DND-41 (cell line): ENCODE measurements at regions not wholly inside any gene's neighbourhood (a gene's known extent, or its start where the extent isn't known, plus 50 kb on each side); places are given as distances from the start of the nearest gene placed in this dataset.

ENCODE experiments used
- ATAC-seq: fragments of 200-7000 bp; cut with Tn5 transposase; 3 replicates; pipeline ENCODE4 v1.9.1; 2021; ENCODE audit warnings: low read depth; ENCODE audit not compliant: insufficient read depth
- DNase-seq: peaks from one replicate; pipeline ENCODE4 v3.0.0-alpha.2; 2020
- H2AFZ ChIP-seq: 2 replicates; pipeline ENCODE4 v1.6.0; 2012; ENCODE audit warnings: low read depth, low read length
- H3K27ac ChIP-seq: 2 replicates; pipeline ENCODE4 v1.5.1; 2012; ENCODE audit warnings: low read length, inconsistent platforms
- H3K27me3 ChIP-seq: fragments of 200-600 bp; sonication (generic); 2 replicates; pipeline ENCODE4 v1.6.0; 2012; ENCODE audit warnings: low read length, mild to moderate bottlenecking, inconsistent platforms; ENCODE audit not compliant: insufficient read depth, poor library complexity
- H3K36me3 ChIP-seq: 2 replicates; pipeline ENCODE4 v1.5.1; 2012; ENCODE audit warnings: low read length, inconsistent platforms; ENCODE audit not compliant: insufficient read depth
- H3K4me1 ChIP-seq: 2 replicates; pipeline ENCODE4 v1.5.1; 2012; ENCODE audit warnings: mild to moderate bottlenecking, low read length; ENCODE audit not compliant: insufficient read depth
- H3K4me2 ChIP-seq: 2 replicates; pipeline ENCODE4 v1.6.0; 2012; ENCODE audit warnings: mild to moderate bottlenecking, moderate library complexity, low read length, inconsistent platforms; ENCODE audit not compliant: insufficient read depth
- H3K4me3 ChIP-seq, 2 experiments: fragments of 200-600 bp in 1 of 2; shearing (Covaris generic) in 1 of 2; 2 replicates each; pipeline ENCODE4 v1.5.1; 2012 to 2016; ENCODE audit warnings: inconsistent platforms in 2 of 2, low read length in 2 of 2, mild to moderate bottlenecking in 2 of 2, low read depth in 1 of 2, moderate library complexity in 1 of 2
- H3K79me2 ChIP-seq: 2 replicates; pipeline ENCODE4 v1.6.0; 2012; ENCODE audit warnings: low read length, inconsistent platforms; ENCODE audit not compliant: insufficient read depth
- H3K9ac ChIP-seq: 2 replicates; pipeline ENCODE4 v1.6.0; 2012; ENCODE audit warnings: low read depth, mild to moderate bottlenecking, inconsistent platforms, low read length, moderate library complexity
- H3K9me3 ChIP-seq: 2 replicates; pipeline ENCODE4 v1.5.1; 2012; ENCODE audit warnings: low read length, moderate library complexity, mild to moderate bottlenecking, inconsistent platforms; ENCODE audit not compliant: insufficient read depth, severe bottlenecking
- H4K20me1 ChIP-seq: 2 replicates; pipeline ENCODE4 v1.6.0; 2012; ENCODE audit warnings: low read length; ENCODE audit not compliant: insufficient read depth
- EZH2 ChIP-seq: IDR thresholded peaks from 3 replicates; pipeline ENCODE4 v1.6.1; 2012; ENCODE audit warnings: borderline replicate concordance, low read depth, mild to moderate bottlenecking, moderate library complexity, low read length, inconsistent platforms; ENCODE audit not compliant: severe bottlenecking
- TF ChIP-seq, protein P1 (sequence below): IDR thresholded peaks from 2 replicates; pipeline ENCODE4 v1.5.1; 2012; ENCODE audit warnings: borderline replicate concordance, low read length, moderate library complexity, mild to moderate bottlenecking; ENCODE audit not compliant: poor library complexity, severe bottlenecking; ENCODE audit errors: extremely low read depth

DNA sequence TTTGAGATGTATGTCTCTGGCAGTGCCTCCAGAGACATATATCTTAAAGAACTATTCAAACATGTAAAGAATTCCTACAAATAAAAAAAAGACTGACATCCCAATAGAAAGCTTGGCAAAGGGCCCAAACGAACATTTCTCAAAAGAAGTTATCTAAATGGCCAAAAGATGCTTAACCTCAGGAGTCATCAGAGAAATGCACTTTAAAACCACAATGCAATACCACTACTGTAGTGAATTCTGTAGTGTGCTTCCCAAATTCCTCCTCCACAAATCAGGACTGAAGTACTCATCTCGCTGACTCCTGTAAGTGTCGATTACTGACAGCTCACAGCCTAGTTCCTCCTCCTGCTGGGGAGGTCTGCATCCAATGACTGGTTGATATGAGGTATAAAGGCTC is 129.0 kb upstream of the MAMLD1 start:
- TF ChIP-seq, protein P1, sequence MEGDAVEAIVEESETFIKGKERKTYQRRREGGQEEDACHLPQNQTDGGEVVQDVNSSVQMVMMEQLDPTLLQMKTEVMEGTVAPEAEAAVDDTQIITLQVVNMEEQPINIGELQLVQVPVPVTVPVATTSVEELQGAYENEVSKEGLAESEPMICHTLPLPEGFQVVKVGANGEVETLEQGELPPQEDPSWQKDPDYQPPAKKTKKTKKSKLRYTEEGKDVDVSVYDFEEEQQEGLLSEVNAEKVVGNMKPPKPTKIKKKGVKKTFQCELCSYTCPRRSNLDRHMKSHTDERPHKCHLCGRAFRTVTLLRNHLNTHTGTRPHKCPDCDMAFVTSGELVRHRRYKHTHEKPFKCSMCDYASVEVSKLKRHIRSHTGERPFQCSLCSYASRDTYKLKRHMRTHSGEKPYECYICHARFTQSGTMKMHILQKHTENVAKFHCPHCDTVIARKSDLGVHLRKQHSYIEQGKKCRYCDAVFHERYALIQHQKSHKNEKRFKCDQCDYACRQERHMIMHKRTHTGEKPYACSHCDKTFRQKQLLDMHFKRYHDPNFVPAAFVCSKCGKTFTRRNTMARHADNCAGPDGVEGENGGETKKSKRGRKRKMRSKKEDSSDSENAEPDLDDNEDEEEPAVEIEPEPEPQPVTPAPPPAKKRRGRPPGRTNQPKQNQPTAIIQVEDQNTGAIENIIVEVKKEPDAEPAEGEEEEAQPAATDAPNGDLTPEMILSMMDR = no peak
- TF ChIP-seq EZH2 = no peak

DNA sequence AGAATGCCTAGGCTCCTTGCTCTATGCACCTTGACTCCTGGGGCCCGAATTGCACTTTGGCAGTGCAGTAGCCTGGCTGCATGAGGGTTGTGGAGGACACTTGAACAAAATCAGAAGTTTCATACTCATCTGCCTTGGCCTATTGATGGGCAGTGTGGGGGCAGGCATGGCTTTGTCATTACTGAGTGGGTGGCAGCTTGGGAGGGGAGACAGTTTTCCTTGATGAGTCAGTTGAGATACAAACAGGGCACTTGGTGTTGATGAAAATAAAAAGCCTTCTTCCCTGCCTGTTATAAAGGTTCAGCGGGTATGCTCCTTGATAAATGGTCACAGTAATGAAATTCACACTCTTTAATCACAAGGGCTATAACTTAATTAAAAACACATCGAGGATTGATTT is 126.8 kb upstream of the MAMLD1 start:
- no peak overlapping the region for H3K4me3 ChIP-seq
- no peaks in the 10 kb centered on the region for H3K36me3 ChIP-seq
- H3K9me3 ChIP-seq = no peaks in the 10 kb centered on the region
- ATAC-seq (no peak), DNase-seq (no peak)
- TF ChIP-seq, protein P1 = no peak
- no peak for TF ChIP-seq EZH2
- no peak overlapping the region for H3K4me2 ChIP-seq
- no peak overlapping the region for H3K9ac ChIP-seq
- no peak overlapping the region for H2AFZ ChIP-seq
- no peak overlapping the region for H3K27ac ChIP-seq
- H4K20me1 ChIP-seq = no peaks in the 10 kb centered on the region
- H3K4me1 ChIP-seq = no peaks in the 10 kb centered on the region
- no peaks in the 10 kb centered on the region for H3K27me3 ChIP-seq
- no peaks in the 10 kb centered on the region for H3K79me2 ChIP-seq

More for the DNA sequence above, 129.0 kb upstream of the MAMLD1 start:
- no peaks in the 10 kb centered on the region for H3K36me3 ChIP-seq
- DNase-seq (no peak), ATAC-seq (no peak)
- no peaks in the 10 kb centered on the region for H3K9me3 ChIP-seq
- H3K9ac ChIP-seq = no peak overlapping the region
- no peaks in the 10 kb centered on the region for H3K27me3 ChIP-seq
- H4K20me1 ChIP-seq = no peaks in the 10 kb centered on the region
- H3K79me2 ChIP-seq = no peaks in the 10 kb centered on the region
- no peak overlapping the region for H3K27ac ChIP-seq
- H3K4me3 ChIP-seq = no peak overlapping the region
- H3K4me2 ChIP-seq = no peak overlapping the region
- no peaks in the 10 kb centered on the region for H3K4me1 ChIP-seq
- no peak overlapping the region for H2AFZ ChIP-seq

DNA sequence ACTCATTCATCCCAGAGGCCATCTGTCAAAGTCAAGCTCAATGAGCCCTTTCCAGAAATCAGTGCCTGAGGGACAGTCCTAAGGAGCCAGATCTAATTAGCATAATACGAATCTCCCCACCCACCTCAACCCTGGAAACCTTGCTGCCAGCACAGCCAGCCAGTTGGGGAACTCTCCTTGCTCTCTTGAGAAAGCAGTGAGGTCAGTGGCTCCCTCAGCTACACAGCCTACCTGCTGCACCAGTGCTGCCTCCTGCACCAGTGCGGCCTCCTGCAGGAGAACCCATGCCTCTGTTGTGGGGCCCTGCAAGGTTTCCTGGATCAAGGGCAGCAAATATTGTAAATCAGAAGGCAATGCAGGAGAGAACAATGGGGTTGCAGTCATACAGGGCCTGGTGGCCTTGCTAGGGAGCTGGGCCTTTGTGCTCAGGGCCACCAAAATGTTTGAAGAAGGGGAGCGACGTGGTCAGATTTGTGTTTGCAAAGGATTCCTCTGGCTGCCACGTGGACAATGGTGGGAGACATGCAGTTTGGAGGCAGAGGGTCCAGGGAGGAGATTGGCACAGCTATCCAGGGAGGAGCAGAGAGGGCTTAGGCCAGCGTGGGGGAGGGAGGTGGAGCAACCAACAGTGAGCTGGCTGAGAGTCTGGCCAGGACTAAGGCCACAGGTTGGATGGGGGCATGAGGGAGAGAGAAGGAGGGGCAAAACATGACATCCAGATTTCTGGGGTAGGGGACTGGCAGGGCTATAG is 124.3 kb upstream of the MAMLD1 start:
- Histone ChIP-seq H2AFZ (no peak overlapping the region), H3K9me3 (no peaks in the 10 kb centered on the region), H3K27ac (no peak overlapping the region), H3K27me3 (no peaks in the 10 kb centered on the region), H3K4me3 (no peak overlapping the region), H3K4me1 (no peaks in the 10 kb centered on the region), H3K36me3 (no peaks in the 10 kb centered on the region), H3K79me2 (no peaks in the 10 kb centered on the region), H3K4me2 (no peak overlapping the region), H4K20me1 (no peaks in the 10 kb centered on the region), H3K9ac (no peak overlapping the region)
- TF ChIP-seq EZH2 = no peak
- TF ChIP-seq, protein P1 = no peak
- ATAC-seq (no peak), DNase-seq (no peak)
